ENCODE measurements at regions not wholly inside any gene's neighbourhood (a gene's known extent, or its start where the extent isn't known, plus 50 kb on each side); places are given as distances from the start of the nearest gene placed in this dataset.
"Not testable (repeated sequence)": the region's sequence is repeated elsewhere in the genome, so short reads cannot be mapped to it uniquely, and the experiment has no call there.

GRCh38 chr20:53872081-53872541, 198.3 kb downstream of the BCAS1 start:
- no peak for DNase-seq

DNA sequence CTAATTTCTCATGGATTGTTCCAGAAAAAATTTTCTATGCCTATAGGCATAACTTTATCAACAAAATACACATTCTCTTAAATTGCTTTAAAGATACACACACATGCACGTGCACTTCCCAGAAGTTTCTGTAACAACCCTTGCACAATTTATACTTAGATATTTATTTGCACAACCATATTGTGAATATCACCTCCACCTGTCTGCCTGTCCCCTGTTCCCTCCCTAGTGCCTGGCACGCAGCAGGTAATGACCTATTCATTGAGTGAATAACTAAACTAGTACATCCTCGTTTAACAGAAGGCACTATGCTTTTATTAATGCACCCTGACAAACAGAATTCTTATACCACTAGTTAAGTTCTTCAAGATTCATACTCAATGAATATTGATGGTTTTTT, 198.9 kb downstream of the BCAS1 start:
- no peak for DNase-seq

GRCh38 chr20:53870426-53871315, 199.7 kb downstream of the BCAS1 start:
- DNase-seq: no peak

DNA sequence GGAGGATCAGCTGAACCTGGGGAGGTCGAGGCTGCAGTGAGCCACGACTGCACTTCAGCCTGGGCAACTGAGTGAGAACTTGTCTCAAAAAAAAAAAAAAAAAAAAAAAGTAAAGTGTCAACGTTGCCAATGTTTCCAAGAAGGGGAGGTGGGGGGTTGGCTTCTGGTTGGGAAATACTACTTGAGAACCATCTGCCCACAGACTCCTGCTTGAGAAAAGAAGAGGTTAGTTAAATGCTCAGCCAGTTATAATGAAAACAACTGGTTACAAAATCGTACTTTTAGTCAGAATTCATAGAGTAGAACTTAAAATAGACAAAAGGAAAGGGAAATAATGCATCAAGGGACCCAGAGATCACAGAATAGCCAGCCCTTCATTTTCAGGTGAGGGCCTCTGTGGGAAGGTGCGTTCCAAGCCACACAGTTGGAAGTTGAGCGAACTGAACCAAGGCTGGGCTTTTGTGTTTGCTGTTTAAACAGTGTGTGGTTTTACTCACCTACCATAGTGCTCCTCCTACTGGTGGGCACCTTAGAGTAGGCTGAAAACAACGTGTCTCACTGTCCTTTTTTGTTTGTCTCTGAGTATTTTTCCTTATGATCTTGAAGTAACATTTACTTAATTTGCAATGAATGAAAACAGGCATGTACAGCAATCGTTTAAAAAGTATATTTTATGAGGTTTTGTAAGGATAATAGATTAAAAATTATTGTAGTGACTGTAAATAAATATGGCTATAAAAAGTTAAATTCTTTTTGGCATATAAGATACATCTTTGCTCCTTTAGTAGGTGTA, 200.7 kb downstream of the BCAS1 start:
- peak; percentile 91 for DNase-seq

GRCh38 chr20:53867741-53868351, 202.5 kb downstream of the BCAS1 start:
- no peak for DNase-seq

DNA sequence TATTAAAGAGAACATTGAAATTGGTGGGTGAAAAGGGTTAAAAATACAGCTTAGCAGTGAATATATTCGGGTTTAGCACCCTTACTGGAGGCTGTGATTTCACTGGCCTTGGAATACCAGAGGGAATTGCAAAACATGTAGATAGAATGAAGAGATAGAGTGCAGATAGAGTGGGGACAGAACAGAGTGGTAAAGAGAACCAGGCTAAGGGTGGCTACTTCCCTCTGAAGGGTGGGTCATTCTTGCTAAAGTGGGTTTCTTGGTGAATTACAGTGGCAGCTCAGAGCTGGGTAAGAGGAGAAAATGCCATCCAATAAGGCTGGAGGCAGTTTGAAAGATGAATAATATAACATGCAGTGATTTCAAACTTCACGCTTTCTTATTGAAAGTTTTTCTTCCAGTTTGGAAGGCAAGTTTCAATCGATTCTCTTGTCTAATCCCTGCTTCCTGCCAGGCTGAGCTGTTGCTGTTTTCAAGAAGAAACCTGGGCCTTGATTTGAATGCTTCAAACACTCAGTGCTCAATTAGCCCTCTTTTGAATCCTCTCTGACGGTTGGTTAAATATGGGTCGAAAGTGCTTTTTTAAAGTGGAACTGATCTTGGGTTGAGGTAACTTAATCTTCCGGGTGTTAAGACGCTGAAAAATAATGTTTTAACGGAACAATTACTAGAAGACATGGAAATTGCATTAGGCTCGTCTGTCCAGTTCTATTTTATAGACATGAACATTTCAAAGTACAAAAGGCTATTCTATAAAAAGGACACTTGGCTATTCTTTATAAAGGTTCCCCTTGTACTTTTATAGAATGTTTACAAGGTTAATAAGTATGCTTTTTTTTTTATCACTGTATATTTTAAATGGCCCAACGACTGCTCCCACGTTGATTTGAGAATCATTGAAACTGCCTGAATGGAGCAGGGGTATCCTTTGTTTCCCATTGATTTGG, 203.3 kb downstream of the BCAS1 start:
- DNase-seq: no peak

GRCh38 chr20:53865901-53866793, 204.2 kb downstream of the BCAS1 start:
- DNase-seq: peak; percentile 41

- DNase-seq: not testable (repeated sequence)
Observed at GRCh38 chr20:53864765-53865683, 205.4 kb downstream of the BCAS1 start.

- DNase-seq: not testable (repeated sequence)
Observed at GRCh38 chr20:53863923-53864641, 206.3 kb downstream of the BCAS1 start.

DNA sequence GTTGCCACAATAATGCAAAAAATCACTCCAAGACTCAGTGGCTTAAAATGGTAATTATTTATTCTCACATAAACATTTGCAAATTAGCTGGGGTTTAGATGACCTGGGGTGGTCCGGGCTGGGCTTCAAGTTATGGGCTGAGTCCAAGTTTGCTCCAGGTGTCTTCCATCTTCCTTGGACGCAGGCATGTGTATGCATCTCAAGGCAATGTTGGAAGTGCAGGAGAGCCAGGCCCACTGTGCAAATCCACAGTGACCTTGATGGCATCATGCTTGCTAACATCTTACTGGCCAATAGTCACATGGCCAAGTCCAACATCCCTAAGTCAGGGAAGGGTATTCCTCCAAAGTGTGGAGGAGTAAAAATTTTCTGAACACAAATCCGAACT, 206.9 kb downstream of the BCAS1 start:
- DNase-seq: not testable (repeated sequence)

- not testable (repeated sequence) for DNase-seq
Observed at GRCh38 chr20:53863039-53863438, 207.4 kb downstream of the BCAS1 start.

DNA sequence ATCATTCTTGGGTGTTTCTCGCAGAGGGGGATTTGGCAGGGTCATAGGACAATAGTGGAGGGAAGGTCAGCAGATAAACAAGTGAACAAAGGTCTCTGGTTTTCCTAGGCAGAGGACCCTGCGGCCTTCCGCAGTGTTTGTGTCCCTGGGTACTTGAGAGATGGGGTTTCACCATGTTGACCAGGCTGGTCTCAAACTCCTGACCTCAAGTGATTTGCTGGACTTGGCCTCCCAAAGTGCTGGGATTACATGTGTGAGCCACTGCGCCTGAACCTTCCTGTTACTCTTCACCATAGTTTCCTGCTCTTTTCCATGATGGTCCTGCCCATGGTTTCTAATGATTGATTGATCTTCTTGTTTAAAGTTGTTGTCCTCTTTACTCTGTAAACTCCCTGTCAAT, 207.9 kb downstream of the BCAS1 start:
- DNase-seq: not testable (repeated sequence)

DNA sequence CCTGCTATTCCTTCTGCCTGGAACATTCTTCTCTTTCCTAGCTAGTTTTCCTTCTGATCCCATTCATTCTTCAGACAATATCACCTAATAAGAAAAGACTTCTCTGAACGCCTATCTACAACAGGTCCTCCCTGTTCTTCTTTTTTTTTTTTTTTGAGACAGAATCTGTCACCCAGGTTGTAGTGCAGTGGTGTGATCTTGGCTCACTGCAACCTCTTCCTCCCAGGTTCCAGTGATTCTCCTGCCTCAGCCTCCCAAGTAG, 208.3 kb downstream of the BCAS1 start:
- not testable (repeated sequence) for DNase-seq

GRCh38 chr20:53859684-53860083, 210.7 kb downstream of the BCAS1 start:
- no peak for DNase-seq

GRCh38 chr20:53859009-53859408, 211.4 kb downstream of the BCAS1 start:
- not testable (repeated sequence) for DNase-seq

DNA sequence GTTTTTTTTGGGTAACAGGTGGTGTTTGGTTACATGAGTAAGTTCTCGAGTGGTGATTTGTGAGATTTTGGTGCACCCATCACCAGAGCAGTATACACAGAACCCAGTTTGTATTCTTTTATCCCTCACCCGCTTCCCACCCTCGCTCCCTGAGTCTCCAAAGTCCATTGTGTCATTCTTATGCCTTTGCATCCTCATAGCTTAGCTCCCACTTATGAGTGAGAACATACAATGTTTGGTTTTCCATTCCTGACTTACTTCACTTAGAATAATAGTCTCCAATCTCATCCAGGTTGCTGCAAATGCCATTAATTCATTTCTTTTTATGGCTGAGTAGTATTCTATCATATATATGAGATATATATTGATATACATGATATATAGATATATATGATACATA, 211.9 kb downstream of the BCAS1 start:
- DNase-seq: not testable (repeated sequence)

DNA sequence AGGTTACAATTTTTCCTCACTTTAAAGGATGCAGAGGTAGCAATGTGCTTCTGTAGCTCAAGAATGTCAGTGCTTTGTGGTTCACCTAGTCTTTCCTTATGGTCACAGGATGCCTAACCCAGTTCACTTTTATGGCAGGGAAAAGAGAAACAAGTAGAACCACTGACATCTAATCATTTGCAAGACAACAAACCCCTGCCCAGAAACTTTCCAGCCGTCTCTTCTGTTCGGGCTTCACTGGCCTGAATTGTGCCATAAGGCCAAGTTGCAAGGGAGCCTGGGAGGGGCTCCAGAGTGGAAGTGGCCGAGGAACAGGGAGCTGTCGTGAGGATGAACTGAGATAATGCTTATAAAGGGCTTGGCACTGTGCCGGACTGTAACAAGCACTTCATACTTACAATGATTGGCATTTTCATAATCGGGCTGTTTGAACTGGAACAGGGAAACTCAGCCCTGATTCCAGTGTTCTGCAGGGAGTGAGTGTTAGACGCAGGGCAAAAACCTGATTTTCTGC, 212.6 kb downstream of the BCAS1 start:
- no peak for DNase-seq

GRCh38 chr20:53856300-53857295, 213.8 kb downstream of the BCAS1 start:
- DNase-seq: no peak

Data from hematopoietic multipotent progenitor cell treated with erythropoietin and hydrocortisone succinate and interleukin-3 and kit ligand, for 4 days (in vitro differentiated cells).